MM.1S (cell line): ENCODE measurements at regions not wholly inside any gene's neighbourhood (a gene's known extent, or its start where the extent isn't known, plus 50 kb on each side); places are given as distances from the start of the nearest gene placed in this dataset.

Experiments
- EZH2 ChIP-seq: fragments of 300-600 bp; sonication (generic); optimal IDR thresholded peaks from 2 replicates; pipeline ENCODE3; 2017; ENCODE audit warnings: low read depth, mild to moderate bottlenecking, antibody characterized with exemption, low read length, mixed read lengths
- EZH2phosphoT487 ChIP-seq: fragments of 300-600 bp; sonication (generic); IDR thresholded peaks from 2 replicates; pipeline ENCODE4 v1.6.1; 2018; ENCODE audit warnings: antibody characterized with exemption, low read length
- TF ChIP-seq, protein P1 (sequence below): fragments of 300-600 bp; sonication (generic); IDR thresholded peaks from 2 replicates; pipeline ENCODE4 v1.5.1; 2016; ENCODE audit warnings: antibody characterized with exemption, low read length, mixed read lengths

DNA sequence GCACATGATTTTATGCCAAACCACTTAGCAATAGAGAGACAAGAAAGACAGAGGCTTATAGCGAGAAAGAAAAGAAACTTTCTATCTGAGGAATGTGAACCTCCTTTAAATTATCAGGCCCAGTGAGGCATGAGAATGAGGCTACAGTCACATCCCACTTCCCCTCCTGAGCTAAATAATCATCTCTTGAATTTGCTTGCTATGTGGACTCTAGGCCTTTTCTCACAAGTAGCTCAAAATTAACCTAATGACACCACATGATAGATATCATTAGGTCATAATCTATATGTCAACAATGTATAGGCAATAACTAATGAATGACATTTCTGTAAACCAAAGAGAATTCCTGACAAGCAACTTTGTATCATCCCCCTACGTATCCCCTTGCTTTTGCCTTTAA lies 301.5 kb upstream of the MGAT5 start:
- TF ChIP-seq EZH2phosphoT487 (no peak), EZH2 (no peak)
- TF ChIP-seq, protein P1, sequence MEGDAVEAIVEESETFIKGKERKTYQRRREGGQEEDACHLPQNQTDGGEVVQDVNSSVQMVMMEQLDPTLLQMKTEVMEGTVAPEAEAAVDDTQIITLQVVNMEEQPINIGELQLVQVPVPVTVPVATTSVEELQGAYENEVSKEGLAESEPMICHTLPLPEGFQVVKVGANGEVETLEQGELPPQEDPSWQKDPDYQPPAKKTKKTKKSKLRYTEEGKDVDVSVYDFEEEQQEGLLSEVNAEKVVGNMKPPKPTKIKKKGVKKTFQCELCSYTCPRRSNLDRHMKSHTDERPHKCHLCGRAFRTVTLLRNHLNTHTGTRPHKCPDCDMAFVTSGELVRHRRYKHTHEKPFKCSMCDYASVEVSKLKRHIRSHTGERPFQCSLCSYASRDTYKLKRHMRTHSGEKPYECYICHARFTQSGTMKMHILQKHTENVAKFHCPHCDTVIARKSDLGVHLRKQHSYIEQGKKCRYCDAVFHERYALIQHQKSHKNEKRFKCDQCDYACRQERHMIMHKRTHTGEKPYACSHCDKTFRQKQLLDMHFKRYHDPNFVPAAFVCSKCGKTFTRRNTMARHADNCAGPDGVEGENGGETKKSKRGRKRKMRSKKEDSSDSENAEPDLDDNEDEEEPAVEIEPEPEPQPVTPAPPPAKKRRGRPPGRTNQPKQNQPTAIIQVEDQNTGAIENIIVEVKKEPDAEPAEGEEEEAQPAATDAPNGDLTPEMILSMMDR: no peak
